Panc1 (cell line): ENCODE measurements at regions not wholly inside any gene's neighbourhood (a gene's known extent, or its start where the extent isn't known, plus 50 kb on each side); places are given as distances from the start of the nearest gene placed in this dataset.

Experiments used
- ATAC-seq: fragments of 200-7000 bp; cut with Tn5 transposase; 2 replicates; pipeline ENCODE4 v1.9.1; 2020; ENCODE audit warnings: mild to moderate bottlenecking, moderate library complexity
- BruUV-seq: library from RNA; stranded (reverse); fragments of 400-500 nt; replicated peaks from 2 replicates; lab custom pipeline; 2021; lab: Mats Ljungman, UMichigan
- CTCF ChIA-PET: fragments of 300-600 bp; sonication (Branson Sonifier 250); formaldehyde crosslinking; loops from one replicate; lab custom pipeline; 2022; ENCODE audit warnings: antibody characterized with exemption; lab: Charles Lee
- POLR2A ChIA-PET: fragments of 300-600 bp; sonication (Branson Sonifier 250); formaldehyde crosslinking; loops from one replicate; lab custom pipeline; 2022; ENCODE audit warnings: antibody characterized with exemption; lab: Charles Lee
- DNase-seq: peaks from one replicate; pipeline ENCODE4 v3.0.0-alpha.2; 2010; ENCODE audit warnings: low read depth, low spot score
- H3K27ac ChIP-seq: 2 replicates; pipeline ENCODE4 v1.5.1; 2011; ENCODE audit warnings: mild to moderate bottlenecking, low read length, inconsistent platforms
- H3K27me3 ChIP-seq: fragments of 200-500 bp; sonication (Bioruptor generic); 2 replicates; pipeline ENCODE4 v1.6.0; 2014; ENCODE audit warnings: low read length, inconsistent platforms; ENCODE audit not compliant: control insufficient read depth, insufficient read depth
- H3K36me3 ChIP-seq: fragments of 200-500 bp; sonication (Bioruptor generic); 2 replicates; pipeline ENCODE4 v1.5.1; 2014; ENCODE audit warnings: inconsistent platforms, mild to moderate bottlenecking, low read length, moderate library complexity; ENCODE audit not compliant: control insufficient read depth, insufficient read depth
- H3K4me1 ChIP-seq: 2 replicates; pipeline ENCODE4 v1.5.1; 2011; ENCODE audit warnings: inconsistent platforms, mild to moderate bottlenecking, low read length, moderate library complexity; ENCODE audit not compliant: control insufficient read depth, insufficient read depth
- H3K4me3 ChIP-seq, 2 experiments: 2 replicates each; pipeline ENCODE4 v1.5.1; 2011 to 2012; ENCODE audit warnings: low read depth in 2 of 2, low read length in 2 of 2, mild to moderate bottlenecking in 2 of 2, inconsistent platforms in 1 of 2, moderate library complexity in 1 of 2
- H3K9me3 ChIP-seq: fragments of 200-500 bp; sonication (Bioruptor generic); 2 replicates; pipeline ENCODE4 v1.5.1; 2014; ENCODE audit warnings: low read depth, mild to moderate bottlenecking, inconsistent platforms, low read length, moderate library complexity; ENCODE audit not compliant: control insufficient read depth, insufficient read depth
- CTCF ChIP-seq: fragments of 450-650 bp; IDR thresholded peaks from 2 replicates; pipeline ENCODE4 v1.5.1; 2017; ENCODE audit warnings: mild to moderate bottlenecking
- POLR2AphosphoS5 ChIP-seq: IDR thresholded peaks from 2 replicates; pipeline ENCODE4 v1.6.1; 2012; ENCODE audit warnings: mild to moderate bottlenecking, low read depth, low read length, moderate library complexity
- REST ChIP-seq, 2 experiments: IDR thresholded peaks; 2 replicates each; pipeline ENCODE4 v1.6.1; 2011 to 2012; ENCODE audit warnings: low read depth in 2 of 2, control low read depth in 1 of 2, low read length in 1 of 2, mild to moderate bottlenecking in 1 of 2, moderate library complexity in 1 of 2; ENCODE audit not compliant: insufficient read depth in 1 of 2
- SIN3A ChIP-seq: IDR thresholded peaks from 2 replicates; pipeline ENCODE4 v1.6.1; 2012; ENCODE audit warnings: low read depth, mild to moderate bottlenecking, low read length, moderate library complexity, borderline replicate concordance; ENCODE audit not compliant: insufficient read depth
- TCF7L2 ChIP-seq: IDR thresholded peaks from 2 replicates; pipeline ENCODE4 v1.6.1; 2011; ENCODE audit warnings: mild to moderate bottlenecking, low read depth, low read length, inconsistent platforms
- in situ Hi-C: cut with HindIII; loops from 2 replicates; pipeline ENCODE4 v1.10.0; 2016; ENCODE audit warnings: low sequenced_read_pairs, low pct_unique_long_range_greater_than_20kb
- intact Hi-C: fragments of 100-400 bp; cut with micrococcal nuclease; formaldehyde crosslinking; loops from one replicate; pipeline ENCODE4 v1.10.0; 2022; ENCODE audit not compliant: unreplicated experiment

- Histone ChIP-seq H3K27me3 (no peaks in the 10 kb centered on the region), H3K27ac (peak overlapping the region; percentile 62), H3K36me3 (no peaks in the 10 kb centered on the region), H3K4me1 (peaks cover 19% of the 10 kb centered on the region), H3K9me3 (no peaks in the 10 kb centered on the region), H3K4me3 (no peak overlapping the region)
- DNase-seq: no peak
- TF ChIP-seq REST (IDR thresholded peaks at IDR 0.05; ENCODE audit: insufficient read depth in 1 of 2, low read depth in 2 of 2, low read length in 1 of 2) (no peak), POLR2AphosphoS5 (no peak), CTCF (no peak), TCF7L2 (no peak), SIN3A (no peak)
- no TSS peak for BruUV-seq
- intact Hi-C loops (loop anchor here (10.0 kb wide), 1 partner anchor 128 kb away; no protein-coding TSS in a partner anchor), in situ Hi-C loops (no loop called here)
- ChIA-PET POLR2A (no interaction called here), CTCF (no interaction called here)
- no peak for ATAC-seq
Measured at GRCh38 chr12:42923156-42923555, 333.6 kb upstream of the PRICKLE1 start.

- no peaks in the 10 kb centered on the region for H3K36me3 ChIP-seq
- in situ Hi-C loops (no loop called here), intact Hi-C loops (loop anchor here (10.0 kb wide), 1 partner anchor 128 kb away; no protein-coding TSS in a partner anchor)
- peaks cover 19% of the 10 kb centered on the region for H3K4me1 ChIP-seq
- H3K27ac ChIP-seq: peak overlapping the region; percentile 62
- ATAC-seq: no peak; the same call in none of the 2 replicates
- DNase-seq: no peak
- H3K9me3 ChIP-seq: no peaks in the 10 kb centered on the region
- no TSS peak for BruUV-seq
- no peak overlapping the region for H3K4me3 ChIP-seq
- TF ChIP-seq TCF7L2: peak; percentile 91
- TF ChIP-seq POLR2AphosphoS5: no peak
- CTCF ChIA-PET: no interaction called here
- H3K27me3 ChIP-seq: no peaks in the 10 kb centered on the region
- POLR2A ChIA-PET: no interaction called here
Measured at GRCh38 chr12:42922505-42922850, 332.9 kb upstream of the PRICKLE1 start.

GRCh38 chr12:42921741-42922504 lies 332.4 kb upstream of the PRICKLE1 start:
- Histone ChIP-seq H3K36me3 (no peaks in the 10 kb centered on the region), H3K9me3 (no peaks in the 10 kb centered on the region), H3K4me3 (no peak overlapping the region), H3K27ac (peak overlapping the region; percentile 89), H3K4me1 (peaks cover 19% of the 10 kb centered on the region), H3K27me3 (no peaks in the 10 kb centered on the region)
- TF ChIP-seq POLR2AphosphoS5 (peak; percentile 27; the same call in 1 of the 2 replicates), REST (IDR thresholded peaks at IDR 0.05; ENCODE audit: insufficient read depth in 1 of 2, low read depth in 2 of 2, low read length in 1 of 2) (no peak), TCF7L2 (peak; percentile 100), SIN3A (no peak), CTCF (no peak)
- in situ Hi-C loops (no loop called here), intact Hi-C loops (loop anchor here (10.0 kb wide), 1 partner anchor 127 kb away; no protein-coding TSS in a partner anchor)
- no TSS peak for BruUV-seq
- ATAC-seq (peak; percentile 95), DNase-seq (no peak)
- ChIA-PET POLR2A (no interaction called here), CTCF (no interaction called here)
